ENCODE measurements at regions not wholly inside any gene's neighbourhood (a gene's known extent, or its start where the extent isn't known, plus 50 kb on each side); places are given as distances from the start of the nearest gene placed in this dataset.
"Not testable (repeated sequence)": the region's sequence is repeated elsewhere in the genome, so short reads cannot be mapped to it uniquely, and the experiment has no call there.

DNA sequence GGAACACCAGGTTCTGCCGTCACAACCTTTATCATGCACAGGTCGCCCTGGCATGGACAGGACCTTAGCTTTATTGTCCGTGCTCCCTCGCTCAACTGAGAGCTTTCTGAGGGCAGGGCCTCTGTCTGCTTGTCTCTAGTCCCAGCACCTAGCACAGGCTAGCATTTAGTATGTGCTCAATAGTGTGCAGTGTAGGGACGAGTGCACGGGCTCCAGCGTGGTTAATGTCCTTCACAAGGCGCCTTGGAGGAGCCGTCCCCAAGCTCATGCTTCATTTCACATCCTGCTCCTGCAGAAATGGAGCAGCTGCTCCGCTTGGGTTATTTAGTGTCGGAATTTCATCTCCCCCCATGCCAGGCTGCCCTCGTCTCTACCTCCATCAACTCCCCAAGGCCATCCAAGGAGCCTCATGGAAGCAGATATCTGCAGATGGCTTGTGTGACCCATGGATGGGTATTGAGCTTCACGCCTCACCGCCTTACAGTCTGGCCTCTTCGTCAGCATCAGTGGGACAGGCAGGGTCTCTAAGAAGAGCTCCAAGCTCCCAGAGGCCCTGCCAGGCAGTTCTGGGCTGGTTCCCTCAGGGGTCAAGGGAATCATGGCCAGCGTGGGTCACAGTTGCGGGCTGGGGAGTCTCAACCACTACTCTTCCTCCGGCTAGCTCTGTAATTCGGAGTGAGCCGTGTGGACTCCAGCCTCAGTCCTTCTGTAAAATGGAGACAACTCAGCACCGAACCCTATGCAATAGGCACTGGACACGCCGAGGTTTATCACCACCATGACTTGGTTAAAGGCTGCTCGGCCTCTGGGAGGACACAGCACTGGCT is 60.8 kb upstream of the APCDD1L start:
- ChIA-PET POLR2A (no interaction called here), CTCF (no interaction called here)

DNA sequence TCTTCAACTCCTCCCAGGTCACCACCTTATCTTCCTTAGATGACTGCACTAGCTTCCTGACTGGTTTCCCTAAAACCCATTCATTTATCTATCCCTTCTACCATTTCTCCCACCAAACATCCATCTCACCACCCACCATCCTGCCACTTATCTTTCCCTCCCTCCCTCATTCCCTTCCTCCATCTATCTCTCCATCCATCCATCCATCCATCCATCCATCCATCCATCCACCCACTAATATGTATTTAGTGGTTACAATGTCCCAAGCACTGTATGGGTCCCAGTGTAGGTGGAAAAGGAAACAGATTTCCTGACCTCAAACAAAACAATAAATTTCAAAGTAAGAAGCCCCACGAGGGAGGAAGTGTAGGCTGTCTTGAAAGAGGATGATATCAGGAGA is 59.3 kb upstream of the APCDD1L start:
- Mint-ChIP-seq H3K9me3 (no peaks in the 10 kb centered on the region), H3K4me1 (no peaks in the 10 kb centered on the region), H3K27ac (no peak overlapping the region), H3K4me3 (no peak overlapping the region), H3K27me3 (peaks cover 10% of the 10 kb centered on the region), H3K36me3 (ENCODE audit: low read depth) (no peaks in the 10 kb centered on the region)
- no peak for DNase-seq
- POLR2A ChIA-PET, result no interaction called here
- CTCF ChIA-PET, result no interaction called here

More for the DNA sequence above, 60.8 kb upstream of the APCDD1L start:
- H3K27me3 Mint-ChIP-seq, result peaks cover 9% of the 10 kb centered on the region
- no peak overlapping the region for H3K4me3 Mint-ChIP-seq
- no peak overlapping the region for H3K27ac Mint-ChIP-seq
- no peaks in the 10 kb centered on the region for H3K9me3 Mint-ChIP-seq
- no peaks in the 10 kb centered on the region for H3K36me3 Mint-ChIP-seq (ENCODE audit: low read depth)
- no peaks in the 10 kb centered on the region for H3K4me1 Mint-ChIP-seq
- DNase-seq, result no peak

GRCh38 chr20:58573986-58574385 is 58.8 kb upstream of the APCDD1L start:
- H3K4me1 Mint-ChIP-seq, result no peaks in the 10 kb centered on the region
- no peak for DNase-seq
- H3K9me3 Mint-ChIP-seq, result no peaks in the 10 kb centered on the region
- CTCF ChIA-PET, result no interaction called here
- H3K4me3 Mint-ChIP-seq, result no peak overlapping the region
- POLR2A ChIA-PET, result no interaction called here
- H3K27ac Mint-ChIP-seq, result no peak overlapping the region
- H3K36me3 Mint-ChIP-seq (ENCODE audit: low read depth), result no peaks in the 10 kb centered on the region
- peaks cover 10% of the 10 kb centered on the region for H3K27me3 Mint-ChIP-seq

- DNase-seq, result no peak
- no peak overlapping the region for H3K27ac Mint-ChIP-seq
- no peaks in the 10 kb centered on the region for H3K4me1 Mint-ChIP-seq
- H3K4me3 Mint-ChIP-seq, result no peak overlapping the region
- POLR2A ChIA-PET, result no interaction called here
- H3K9me3 Mint-ChIP-seq, result no peaks in the 10 kb centered on the region
- peaks cover 10% of the 10 kb centered on the region for H3K27me3 Mint-ChIP-seq
- CTCF ChIA-PET, result interaction anchor here (0.6 kb wide), 1 partner anchor 772 kb away, joined by 4 read pairs; no protein-coding TSS in a partner anchor
- H3K36me3 Mint-ChIP-seq (ENCODE audit: low read depth), result no peaks in the 10 kb centered on the region
Observed at GRCh38 chr20:58573257-58573656, 58.1 kb upstream of the APCDD1L start.

DNA sequence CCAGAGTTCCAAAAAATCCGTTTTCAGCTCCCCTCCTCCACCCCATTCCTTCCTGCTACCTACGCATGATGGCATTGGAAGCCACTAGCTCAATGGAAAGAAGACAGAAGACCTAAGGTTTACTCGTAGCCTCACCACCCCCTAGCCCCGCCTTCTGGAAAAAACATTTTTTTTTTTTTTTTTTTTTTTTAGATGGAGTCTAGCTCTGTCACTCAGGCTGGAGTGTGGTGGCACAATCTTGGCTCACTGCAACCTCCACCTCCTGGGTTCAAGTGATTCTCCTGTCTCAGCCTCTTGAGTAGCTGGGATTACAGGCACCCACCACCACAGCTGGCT is 57.2 kb upstream of the APCDD1L start:
- H3K27me3 Mint-ChIP-seq; H3K4me1 Mint-ChIP-seq; H3K4me3 Mint-ChIP-seq; H3K27ac Mint-ChIP-seq; H3K9me3 Mint-ChIP-seq; POLR2A ChIA-PET; H3K36me3 Mint-ChIP-seq (ENCODE audit: low read depth); DNase-seq: not testable (repeated sequence)
- CTCF ChIA-PET, result interaction anchor here (0.6 kb wide), 2 partner anchors 771 to 910 kb away, joined by 3 to 4 read pairs; no protein-coding TSS in a partner anchor

GRCh38 chr20:58571693-58572427 is 56.7 kb upstream of the APCDD1L start:
- H3K4me3 Mint-ChIP-seq, result no peak overlapping the region
- H3K36me3 Mint-ChIP-seq (ENCODE audit: low read depth), result no peaks in the 10 kb centered on the region
- no peak for DNase-seq
- peaks cover 6% of the 10 kb centered on the region for H3K27me3 Mint-ChIP-seq
- H3K4me1 Mint-ChIP-seq, result no peaks in the 10 kb centered on the region
- ChIA-PET POLR2A (no interaction called here), CTCF (no interaction called here)
- no peaks in the 10 kb centered on the region for H3K9me3 Mint-ChIP-seq
- H3K27ac Mint-ChIP-seq, result no peak overlapping the region

- POLR2A ChIA-PET, result no interaction called here
- H3K4me1 Mint-ChIP-seq, result no peaks in the 10 kb centered on the region
- no peaks in the 10 kb centered on the region for H3K9me3 Mint-ChIP-seq
- H3K36me3 Mint-ChIP-seq (ENCODE audit: low read depth), result no peaks in the 10 kb centered on the region
- no peak overlapping the region for H3K4me3 Mint-ChIP-seq
- peaks cover 6% of the 10 kb centered on the region for H3K27me3 Mint-ChIP-seq
- CTCF ChIA-PET, result no interaction called here
- no peak overlapping the region for H3K27ac Mint-ChIP-seq
- DNase-seq, result no peak
Observed at GRCh38 chr20:58571356-58571692, 56.1 kb upstream of the APCDD1L start.

GRCh38 chr20:58570204-58570859 is 55.1 kb upstream of the APCDD1L start:
- ChIA-PET CTCF (interaction anchor here (0.6 kb wide), 1 partner anchor 336 kb away, joined by 3 read pairs; no protein-coding TSS in a partner anchor), POLR2A (no interaction called here)
- H3K4me3 Mint-ChIP-seq, result no peak overlapping the region
- peaks cover 6% of the 10 kb centered on the region for H3K27me3 Mint-ChIP-seq
- no peak for DNase-seq
- no peaks in the 10 kb centered on the region for H3K4me1 Mint-ChIP-seq
- no peaks in the 10 kb centered on the region for H3K9me3 Mint-ChIP-seq
- no peak overlapping the region for H3K27ac Mint-ChIP-seq
- H3K36me3 Mint-ChIP-seq (ENCODE audit: low read depth), result no peaks in the 10 kb centered on the region

GRCh38 chr20:58569241-58570125 is 54.3 kb upstream of the APCDD1L start:
- no peak for DNase-seq
- H3K9me3 Mint-ChIP-seq, result no peaks in the 10 kb centered on the region
- no peak overlapping the region for H3K4me3 Mint-ChIP-seq
- ChIA-PET POLR2A (no interaction called here), CTCF (interaction anchor here (0.6 kb wide), 1 partner anchor 335 kb away, joined by 3 read pairs; no protein-coding TSS in a partner anchor)
- no peak overlapping the region for H3K27ac Mint-ChIP-seq
- H3K36me3 Mint-ChIP-seq (ENCODE audit: low read depth), result no peaks in the 10 kb centered on the region
- no peaks in the 10 kb centered on the region for H3K4me1 Mint-ChIP-seq
- H3K27me3 Mint-ChIP-seq, result peaks cover 6% of the 10 kb centered on the region

DNA sequence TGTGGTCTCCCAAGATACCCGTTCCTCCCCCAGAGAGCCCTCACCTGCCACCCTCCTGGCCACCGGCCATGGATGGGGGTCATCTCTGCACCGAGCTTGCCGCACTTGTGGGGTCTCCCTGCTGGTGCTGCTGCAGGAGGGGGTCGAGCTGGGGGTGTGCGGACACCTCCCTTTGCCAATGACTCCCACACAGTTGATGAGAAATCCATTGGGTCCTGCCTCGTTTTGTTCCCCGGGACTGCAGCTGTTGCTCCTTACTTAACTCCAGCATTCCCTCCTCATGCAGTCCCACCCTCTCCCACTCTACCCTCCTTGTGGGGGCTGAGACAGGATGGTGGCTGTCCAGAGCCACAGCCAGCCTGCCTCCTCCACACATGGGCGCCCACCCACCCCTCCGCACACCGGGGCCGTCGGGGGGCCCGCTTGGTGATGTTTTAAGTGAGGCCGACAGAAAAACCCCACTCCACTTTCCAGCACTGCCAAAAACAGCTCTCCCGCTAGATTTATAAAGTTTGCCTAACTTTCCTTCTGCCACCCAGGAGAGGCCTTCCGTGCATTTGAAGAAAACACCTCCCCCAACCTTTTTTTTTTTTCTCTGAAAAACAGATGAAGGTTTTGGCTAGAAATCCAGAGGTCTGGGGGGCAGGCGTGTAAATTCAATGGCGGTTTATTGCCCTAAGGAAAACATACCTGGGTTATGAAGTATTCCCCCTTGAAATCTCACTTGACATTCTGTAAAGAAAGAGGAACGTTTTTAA is 53.5 kb upstream of the APCDD1L start:
- ChIA-PET CTCF (interaction anchor here (0.6 to 1.1 kb wide), 2 partner anchors 17 to 109 kb away, joined by 3 to 5 read pairs; no protein-coding TSS in a partner anchor), POLR2A (no interaction called here)
- no peak for DNase-seq
- Mint-ChIP-seq H3K4me1 (no peaks in the 10 kb centered on the region), H3K4me3 (no peak overlapping the region), H3K36me3 (ENCODE audit: low read depth) (no peaks in the 10 kb centered on the region), H3K9me3 (no peaks in the 10 kb centered on the region), H3K27me3 (peaks cover 6% of the 10 kb centered on the region), H3K27ac (no peak overlapping the region)

DNA sequence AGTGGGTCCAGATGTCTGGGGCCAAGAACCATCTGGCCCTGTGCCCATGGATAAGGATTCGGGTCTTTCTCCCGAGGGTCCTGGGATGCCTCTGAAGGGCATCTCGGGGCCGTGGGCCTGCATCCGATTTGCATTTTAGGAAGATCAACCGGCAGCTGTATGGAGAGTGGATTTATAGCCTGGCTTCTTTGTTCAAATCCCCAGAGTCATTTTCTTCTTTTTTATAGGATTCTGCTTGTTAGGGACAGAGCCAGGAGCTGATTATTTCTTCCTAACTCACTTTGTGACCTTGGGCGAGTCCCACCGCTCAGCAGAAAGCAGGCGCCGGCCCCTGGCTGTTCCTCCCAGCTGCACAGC is 52.9 kb upstream of the APCDD1L start:
- H3K4me3 Mint-ChIP-seq, result no peak overlapping the region
- no peaks in the 10 kb centered on the region for H3K4me1 Mint-ChIP-seq
- POLR2A ChIA-PET, result no interaction called here
- no peak for DNase-seq
- H3K9me3 Mint-ChIP-seq, result no peaks in the 10 kb centered on the region
- CTCF ChIA-PET, result interaction anchor here (0.6 to 1.1 kb wide), 2 partner anchors 17 to 109 kb away, joined by 3 to 5 read pairs; no protein-coding TSS in a partner anchor
- peaks cover 6% of the 10 kb centered on the region for H3K27me3 Mint-ChIP-seq
- no peaks in the 10 kb centered on the region for H3K36me3 Mint-ChIP-seq (ENCODE audit: low read depth)
- no peak overlapping the region for H3K27ac Mint-ChIP-seq

DNA sequence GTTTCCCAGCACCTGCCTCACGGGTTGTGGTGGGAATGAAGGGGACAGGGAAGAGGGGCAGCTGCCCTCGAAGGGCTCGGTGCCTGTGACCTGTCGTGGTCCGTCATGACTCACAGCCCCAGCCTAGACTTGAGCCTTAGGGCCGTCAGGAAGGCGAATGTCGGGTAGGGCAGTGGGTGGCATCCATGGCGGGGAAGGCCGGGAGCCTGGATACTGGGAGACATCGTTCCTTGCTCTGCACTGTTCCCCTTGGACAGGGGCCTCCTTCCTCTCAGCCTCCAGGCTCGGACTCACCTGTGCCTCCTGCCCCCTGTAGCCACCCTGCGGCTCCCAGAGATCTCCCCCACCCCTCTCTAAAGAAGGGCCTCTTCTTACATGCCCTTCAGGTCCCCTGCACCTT is 52.2 kb upstream of the APCDD1L start:
- ChIA-PET POLR2A (no interaction called here), CTCF (interaction anchor here (0.6 kb wide), 1 partner anchor 902 kb away, joined by 5 read pairs; no protein-coding TSS in a partner anchor)

More for the DNA sequence above, 52.2 kb upstream of the APCDD1L start:
- H3K27ac Mint-ChIP-seq, result no peak overlapping the region
- H3K9me3 Mint-ChIP-seq, result no peaks in the 10 kb centered on the region
- H3K27me3 Mint-ChIP-seq, result peaks cover 6% of the 10 kb centered on the region
- H3K36me3 Mint-ChIP-seq (ENCODE audit: low read depth), result no peaks in the 10 kb centered on the region
- H3K4me3 Mint-ChIP-seq, result no peak overlapping the region
- H3K4me1 Mint-ChIP-seq, result no peaks in the 10 kb centered on the region
- DNase-seq, result no peak
